ENCODE measurements at regions not wholly inside any gene's neighbourhood (a gene's known extent, or its start where the extent isn't known, plus 50 kb on each side); places are given as distances from the start of the nearest gene placed in this dataset.

- Histone ChIP-seq H3K4me2 (ENCODE audit: low read length) (no peak overlapping the region), H3F3A (ENCODE audit: control insufficient read depth, insufficient read depth) (no peaks in the 10 kb centered on the region), H3K4me3 (ENCODE audit: low read length) (no peak overlapping the region), H3K36me3 (ENCODE audit: control insufficient read depth, low read length) (no peaks in the 10 kb centered on the region), H3K79me2 (ENCODE audit: control insufficient read depth, low read length) (no peaks in the 10 kb centered on the region), H3K4me1 (ENCODE audit: control insufficient read depth, low read length) (no peaks in the 10 kb centered on the region), H3K9me3 (ENCODE audit: control insufficient read depth, insufficient read depth, low read length) (no peaks in the 10 kb centered on the region), H4K20me1 (ENCODE audit: control insufficient read depth, insufficient read depth, low read depth, low read length) (no peaks in the 10 kb centered on the region), H3K27ac (ENCODE audit: low read depth, low read length) (no peak overlapping the region), H3K9me2 (replicated peaks; ENCODE audit: control insufficient read depth, low read length) (no peaks in the 10 kb centered on the region), H3K27me3 (ENCODE audit: control insufficient read depth, low read length) (no peaks in the 10 kb centered on the region; the same call in 1 of the 2 replicates)
- TF ChIP-seq EZH2phosphoT487 (IDR thresholded peaks at IDR 0.05; ENCODE audit: borderline replicate concordance, low read length) = no peak
- no peak for TF ChIP-seq CTCF (IDR thresholded peaks at IDR 0.05; ENCODE audit: low read depth, low read length, poor library complexity, severe bottlenecking)
These were observed 90.2 kb upstream of the C9orf72 start for GRCh38 chr9:27663526-27663925.

DNA sequence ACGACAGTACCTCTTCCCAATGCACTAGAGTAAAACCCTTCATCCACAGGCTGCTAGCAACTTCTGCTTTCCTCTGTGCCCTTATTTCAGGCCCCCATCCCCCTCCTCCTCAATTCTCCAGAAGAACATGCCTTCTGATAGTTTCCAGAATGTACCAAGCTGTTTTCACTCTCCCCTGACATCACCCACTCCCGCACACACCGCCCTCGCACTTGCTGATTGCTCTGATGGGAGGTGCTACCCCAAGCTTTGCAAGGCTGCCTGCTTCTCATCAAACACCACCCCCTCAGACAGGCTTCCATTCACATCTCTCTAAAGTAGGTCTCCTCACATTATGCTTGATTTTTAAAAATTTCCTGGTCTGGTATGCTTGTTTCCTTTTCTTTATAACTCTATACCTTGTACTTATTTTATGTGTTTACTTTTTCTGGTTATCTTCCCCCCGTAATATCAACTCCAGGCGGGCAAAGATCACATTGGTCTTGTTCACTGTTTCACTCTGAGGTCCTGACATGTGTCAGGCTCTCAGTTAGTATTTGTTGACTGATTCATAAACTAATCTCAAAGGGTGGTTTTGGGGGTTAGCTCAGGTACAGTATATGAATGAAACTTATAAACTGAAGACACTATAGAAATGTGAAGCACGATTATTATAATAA is 91.0 kb upstream of the C9orf72 start:
- Histone ChIP-seq H3K4me3 (ENCODE audit: low read length) (no peak overlapping the region), H3K36me3 (ENCODE audit: control insufficient read depth, low read length) (no peaks in the 10 kb centered on the region), H3K27me3 (ENCODE audit: control insufficient read depth, low read length) (no peaks in the 10 kb centered on the region; the same call in 1 of the 2 replicates), H3K9me2 (replicated peaks; ENCODE audit: control insufficient read depth, low read length) (no peaks in the 10 kb centered on the region), H3K4me2 (ENCODE audit: low read length) (no peak overlapping the region), H3K27ac (ENCODE audit: low read depth, low read length) (no peak overlapping the region), H3K9me3 (ENCODE audit: control insufficient read depth, insufficient read depth, low read length) (no peaks in the 10 kb centered on the region), H3F3A (ENCODE audit: control insufficient read depth, insufficient read depth) (no peaks in the 10 kb centered on the region), H3K4me1 (ENCODE audit: control insufficient read depth, low read length) (no peaks in the 10 kb centered on the region), H3K79me2 (ENCODE audit: control insufficient read depth, low read length) (no peaks in the 10 kb centered on the region), H4K20me1 (ENCODE audit: control insufficient read depth, insufficient read depth, low read depth, low read length) (no peaks in the 10 kb centered on the region)
- TF ChIP-seq EZH2phosphoT487 (IDR thresholded peaks at IDR 0.05; ENCODE audit: borderline replicate concordance, low read length) (no peak), CTCF (IDR thresholded peaks at IDR 0.05; ENCODE audit: low read depth, low read length, poor library complexity, severe bottlenecking) (no peak)

GRCh38 chr9:27665136-27665535 is 91.9 kb upstream of the C9orf72 start:
- no peaks in the 10 kb centered on the region for H3K9me2 ChIP-seq (replicated peaks; ENCODE audit: control insufficient read depth, low read length)
- H3K27ac ChIP-seq (ENCODE audit: low read depth, low read length) = no peak overlapping the region
- H3K4me3 ChIP-seq (ENCODE audit: low read length) = no peak overlapping the region
- no peaks in the 10 kb centered on the region for H3K4me1 ChIP-seq (ENCODE audit: control insufficient read depth, low read length)
- TF ChIP-seq CTCF (IDR thresholded peaks at IDR 0.05; ENCODE audit: low read depth, low read length, poor library complexity, severe bottlenecking) (no peak), EZH2phosphoT487 (IDR thresholded peaks at IDR 0.05; ENCODE audit: borderline replicate concordance, low read length) (no peak)
- H4K20me1 ChIP-seq (ENCODE audit: control insufficient read depth, insufficient read depth, low read depth, low read length) = no peaks in the 10 kb centered on the region
- H3K27me3 ChIP-seq (ENCODE audit: control insufficient read depth, low read length) = no peaks in the 10 kb centered on the region; the same call in 1 of the 2 replicates
- no peak overlapping the region for H3K4me2 ChIP-seq (ENCODE audit: low read length)
- no peaks in the 10 kb centered on the region for H3K79me2 ChIP-seq (ENCODE audit: control insufficient read depth, low read length)
- no peaks in the 10 kb centered on the region for H3K36me3 ChIP-seq (ENCODE audit: control insufficient read depth, low read length)
- no peaks in the 10 kb centered on the region for H3K9me3 ChIP-seq (ENCODE audit: control insufficient read depth, insufficient read depth, low read length)
- H3F3A ChIP-seq (ENCODE audit: control insufficient read depth, insufficient read depth) = no peaks in the 10 kb centered on the region

Measured in DOHH2 (cell line).